Putamen (tissue), 1 donor: ENCODE measurements at regions not wholly inside any gene's neighbourhood (a gene's known extent, or its start where the extent isn't known, plus 50 kb on each side); places are given as distances from the start of the nearest gene placed in this dataset.

Experiments
- DNase-seq: peaks from one replicate; pipeline ENCODE4 v3.0.0-alpha.2; 2016; ENCODE audit warnings: low spot score

- no peak for DNase-seq
Measured at GRCh38 chr5:92930057-92930456, 651.0 kb downstream of the NR2F1-AS1 start.

DNA sequence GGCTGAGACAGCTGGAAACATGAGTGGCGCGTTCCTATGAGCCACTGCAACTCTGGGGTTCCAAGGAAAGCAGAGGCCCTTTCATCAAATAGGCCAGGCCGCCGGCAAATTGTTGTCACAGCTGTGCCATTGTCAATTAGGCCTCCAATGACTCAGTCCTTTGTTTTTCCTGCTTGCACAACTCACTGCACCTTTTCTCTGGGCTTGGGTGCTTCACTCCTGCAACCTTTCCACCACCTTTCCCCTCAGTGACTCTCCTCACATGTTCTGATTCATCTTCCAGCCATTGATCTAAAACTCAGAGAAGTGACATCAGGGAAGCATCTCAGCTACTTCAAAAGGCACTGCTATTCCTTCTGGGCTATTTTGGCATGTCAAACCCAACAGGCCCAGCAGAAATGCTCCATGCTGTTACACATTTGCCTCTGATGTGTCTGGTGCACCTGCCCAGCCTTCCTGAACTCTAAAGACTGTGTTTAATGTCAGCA, 653.7 kb downstream of the NR2F1-AS1 start:
- no peak for DNase-seq

DNA sequence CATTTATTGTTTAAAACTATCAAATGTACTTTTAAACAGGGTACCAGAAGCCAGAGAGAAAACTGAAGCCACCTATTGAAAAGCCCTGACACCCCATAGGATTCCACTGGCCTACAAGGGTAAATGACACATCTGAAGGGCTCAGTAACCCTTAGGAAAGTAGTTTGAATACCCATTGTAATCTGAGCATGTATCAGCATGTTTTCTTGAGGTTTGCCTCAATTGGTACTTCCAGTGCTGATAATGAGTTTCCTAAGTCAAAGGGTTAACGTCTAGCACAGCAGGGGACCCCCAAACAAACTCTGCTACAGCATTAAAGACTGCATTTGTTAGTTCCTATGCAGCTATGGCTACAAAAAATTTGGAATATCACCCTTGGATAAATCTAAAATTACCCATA, 657.1 kb downstream of the NR2F1-AS1 start:
- DNase-seq, result no peak

DNA sequence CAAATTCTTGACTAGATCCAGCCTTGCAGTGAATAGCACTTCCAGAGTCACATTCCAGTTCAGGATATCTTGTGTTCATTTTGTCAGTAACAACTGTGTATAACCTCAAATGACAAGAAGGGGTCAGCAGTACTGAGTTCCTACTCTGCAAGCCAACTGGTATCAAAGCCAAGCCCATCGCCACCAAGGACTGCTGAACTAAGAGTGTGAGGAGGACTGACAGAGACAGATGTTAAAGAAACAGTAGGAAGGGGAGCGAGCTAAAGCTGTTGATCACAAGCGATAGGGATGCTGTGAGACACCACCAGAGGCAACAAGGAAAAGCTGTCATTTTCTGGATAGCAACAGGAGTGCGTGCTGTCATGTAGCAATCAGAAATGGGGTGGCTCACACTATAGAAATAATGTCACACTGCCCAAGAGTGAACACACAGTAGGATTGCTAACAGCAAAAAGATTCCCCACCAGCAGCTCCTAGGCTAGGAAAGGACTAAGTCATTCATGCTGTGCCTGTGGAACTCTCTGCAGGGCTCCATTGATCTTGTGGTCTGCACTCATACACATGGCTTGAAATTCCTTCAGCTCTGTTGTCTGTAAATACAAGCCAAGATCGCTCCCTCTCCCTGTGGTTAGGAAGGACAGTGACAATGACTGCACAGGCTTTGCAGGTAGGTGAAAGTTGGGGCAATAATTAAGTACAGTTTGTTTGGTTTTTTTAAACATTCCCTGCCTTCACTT, 658.6 kb downstream of the NR2F1-AS1 start:
- DNase-seq, result no peak

DNA sequence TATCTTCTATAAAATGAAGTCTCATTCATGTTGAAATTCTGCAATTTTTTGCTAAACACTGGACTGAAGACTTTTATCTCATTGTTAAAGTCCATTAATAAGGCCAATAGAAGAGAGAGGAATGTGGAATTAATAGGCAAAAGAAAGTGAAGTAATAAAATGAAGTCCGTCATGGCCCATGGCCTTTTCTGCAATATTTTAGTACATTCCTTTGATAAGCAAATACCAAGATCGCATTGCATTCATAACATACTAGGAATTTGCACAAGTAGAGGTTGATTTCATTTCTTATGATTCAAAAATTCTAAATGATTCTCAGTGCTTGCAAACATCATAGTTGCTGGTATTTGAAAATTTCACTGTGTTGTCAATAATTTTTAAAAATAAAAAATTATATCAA, 664.0 kb downstream of the NR2F1-AS1 start:
- DNase-seq, result no peak

DNA sequence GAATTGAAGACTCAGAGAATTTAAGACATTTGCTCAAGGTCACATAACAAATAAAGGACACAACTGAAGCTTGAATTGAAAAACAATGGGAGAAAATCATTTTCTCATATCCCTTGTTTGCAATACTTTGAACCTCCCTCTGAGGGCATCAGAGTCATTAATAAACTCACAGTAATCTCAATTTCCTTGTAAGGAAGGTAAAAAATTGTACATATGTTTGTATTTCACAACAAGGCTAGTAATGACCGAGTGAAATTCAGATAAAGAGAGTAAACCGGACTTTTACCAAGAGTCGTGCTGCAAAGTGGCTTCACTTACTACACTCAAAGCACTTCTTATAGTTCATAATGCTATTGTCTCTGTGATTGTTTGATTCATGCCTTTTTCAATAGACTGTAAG, 665.0 kb downstream of the NR2F1-AS1 start:
- DNase-seq, result no peak

DNA sequence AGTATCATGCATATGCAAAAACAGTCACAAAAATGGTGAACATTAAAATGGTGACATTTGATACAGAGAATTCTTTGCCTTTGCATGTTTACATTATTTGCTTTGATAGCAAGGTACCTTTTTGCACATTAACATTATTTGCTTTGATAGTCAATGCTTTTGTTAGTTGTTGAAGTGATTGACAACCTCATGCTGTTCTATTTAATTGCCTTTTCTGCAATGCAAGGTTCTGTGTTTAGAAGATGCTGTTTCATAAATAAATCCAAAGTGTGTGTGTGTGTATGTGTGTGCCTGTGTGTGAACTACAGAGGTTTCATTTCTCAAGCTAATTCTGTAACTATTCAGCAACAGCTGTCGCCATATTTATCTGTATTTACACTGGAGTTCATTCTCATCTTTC, 668.7 kb downstream of the NR2F1-AS1 start:
- DNase-seq, result no peak

GRCh38 chr5:92911851-92912250, 669.2 kb downstream of the NR2F1-AS1 start:
- DNase-seq, result no peak

GRCh38 chr5:92911293-92911692, 669.7 kb downstream of the NR2F1-AS1 start:
- DNase-seq, result no peak

- DNase-seq, result no peak
Measured at GRCh38 chr5:92909602-92909962, 671.4 kb downstream of the NR2F1-AS1 start.

GRCh38 chr5:92908952-92909601, 671.9 kb downstream of the NR2F1-AS1 start:
- DNase-seq, result no peak

- no peak for DNase-seq
Measured at GRCh38 chr5:92907938-92908606, 672.9 kb downstream of the NR2F1-AS1 start.

DNA sequence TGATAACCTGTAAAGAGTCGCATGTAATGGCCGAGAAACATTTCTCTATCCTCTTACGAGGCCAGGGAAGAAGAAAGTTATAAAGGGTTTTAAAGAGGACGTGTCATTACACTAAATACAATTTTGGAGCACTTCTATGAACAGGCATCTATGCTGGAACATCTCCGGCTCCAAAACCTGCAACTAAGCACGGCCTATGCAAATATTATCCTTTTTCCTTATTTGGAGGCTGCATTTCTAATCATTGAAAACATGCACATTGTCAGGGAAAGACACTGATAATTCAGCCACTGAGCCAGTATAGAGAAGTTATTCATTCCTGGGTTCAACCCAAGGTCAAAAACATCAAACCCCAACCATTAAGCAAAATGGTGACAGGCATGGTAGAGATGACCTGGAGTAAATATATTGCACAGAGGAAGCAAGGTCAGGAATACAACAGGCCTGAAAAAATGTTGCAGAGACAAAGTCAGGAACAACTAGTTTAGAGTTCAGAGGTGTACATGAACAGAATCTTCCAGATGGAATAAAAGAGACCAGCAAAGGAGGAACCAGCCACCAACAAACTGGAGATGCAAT, 674.1 kb downstream of the NR2F1-AS1 start:
- DNase-seq, result no peak

DNA sequence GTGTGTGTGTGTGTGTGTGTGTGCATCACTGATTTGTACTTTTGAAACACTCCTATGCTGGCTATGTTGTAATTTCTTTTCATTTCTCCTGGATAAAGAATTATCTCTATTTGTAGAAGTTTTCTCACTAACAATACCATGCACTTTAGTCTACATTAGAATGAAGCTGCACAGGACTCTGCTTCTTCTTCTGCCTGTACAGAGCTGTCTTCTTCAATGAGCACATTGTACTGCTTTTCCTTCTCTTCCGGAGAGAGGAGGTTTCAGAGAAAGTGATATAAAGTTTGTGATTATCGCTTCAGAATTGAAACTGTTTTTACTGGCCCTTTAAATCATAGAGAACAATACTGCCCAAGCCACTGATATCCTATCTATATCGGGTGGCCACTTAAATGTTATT, 677.0 kb downstream of the NR2F1-AS1 start:
- no peak for DNase-seq

DNA sequence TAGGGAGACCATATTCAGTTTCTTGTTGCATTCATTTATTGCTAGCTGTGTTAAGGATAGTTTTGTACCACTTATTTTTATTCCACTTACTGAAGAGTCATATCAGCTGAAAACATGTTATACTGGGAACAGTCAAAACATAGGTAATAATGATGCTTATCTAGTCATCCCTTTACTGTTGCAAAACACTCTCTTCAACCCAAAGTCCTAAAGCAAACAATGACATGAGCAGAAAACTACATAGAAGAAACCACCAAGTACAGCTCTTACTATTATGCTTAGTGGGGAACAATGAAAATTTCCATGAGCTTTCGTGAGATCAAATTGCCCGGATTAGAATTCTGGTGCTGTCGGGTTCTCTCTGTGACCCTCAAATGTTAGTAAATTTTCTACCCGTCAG, 681.4 kb downstream of the NR2F1-AS1 start:
- no peak for DNase-seq

DNA sequence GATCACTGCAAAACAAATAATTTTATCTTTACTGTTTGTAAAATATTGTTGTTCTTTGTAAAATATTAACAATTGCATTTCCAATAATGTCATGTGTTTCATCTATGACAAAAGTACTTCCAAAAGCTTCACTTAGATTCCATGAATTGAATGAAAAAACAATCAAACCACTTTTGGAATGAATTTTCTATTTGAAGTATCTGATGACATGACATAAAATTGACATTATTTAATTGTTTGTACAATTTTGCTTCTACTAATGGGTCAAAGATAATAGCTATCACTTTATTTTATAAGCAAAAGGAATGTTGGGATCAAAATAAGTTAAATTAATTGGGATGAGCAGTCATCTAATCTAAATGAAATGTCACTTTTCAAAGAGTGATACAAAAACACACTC, 684.3 kb downstream of the NR2F1-AS1 start:
- DNase-seq, result no peak

- no peak for DNase-seq
Measured at GRCh38 chr5:92890841-92891244, 690.2 kb downstream of the NR2F1-AS1 start.

DNA sequence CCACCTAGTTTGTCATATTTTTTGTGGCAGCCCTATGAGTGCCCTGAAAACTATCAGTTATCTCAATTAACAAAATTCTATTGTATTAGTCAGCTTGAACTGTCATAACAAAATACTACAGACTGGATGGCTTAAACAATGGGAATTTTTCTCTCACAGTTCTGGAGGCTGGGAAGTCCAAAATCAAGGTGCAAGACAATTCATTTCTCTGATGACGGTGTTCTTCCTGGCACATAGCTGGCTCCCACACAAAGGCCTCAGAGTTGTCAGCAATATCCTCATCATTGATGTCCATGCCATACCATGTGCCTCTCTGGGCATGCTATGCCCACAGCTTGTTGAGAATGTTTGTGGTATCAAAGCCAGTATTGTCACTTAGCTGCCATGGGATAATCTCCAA, 691.9 kb downstream of the NR2F1-AS1 start:
- DNase-seq, result no peak

GRCh38 chr5:92887254-92887653, 693.8 kb downstream of the NR2F1-AS1 start:
- no peak for DNase-seq

DNA sequence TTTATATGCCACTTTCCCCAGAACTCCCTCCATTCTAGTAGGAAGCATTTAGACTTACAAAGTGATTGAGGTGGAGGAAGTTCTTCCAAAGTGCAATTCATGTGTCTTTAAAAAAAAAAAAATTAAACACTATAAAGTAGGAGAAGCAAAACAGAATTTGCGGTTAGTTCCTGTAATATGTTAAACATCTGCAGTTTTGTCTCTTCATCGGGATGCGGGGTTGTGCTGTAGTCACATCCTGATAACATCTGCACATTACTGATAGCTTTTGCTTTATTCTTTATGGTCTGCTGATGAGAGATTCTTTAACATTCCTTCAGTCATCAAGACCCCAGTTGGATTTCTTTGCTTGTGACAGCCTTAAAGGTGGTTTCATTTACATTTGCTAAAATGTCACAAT, 694.3 kb downstream of the NR2F1-AS1 start:
- no peak for DNase-seq

DNA sequence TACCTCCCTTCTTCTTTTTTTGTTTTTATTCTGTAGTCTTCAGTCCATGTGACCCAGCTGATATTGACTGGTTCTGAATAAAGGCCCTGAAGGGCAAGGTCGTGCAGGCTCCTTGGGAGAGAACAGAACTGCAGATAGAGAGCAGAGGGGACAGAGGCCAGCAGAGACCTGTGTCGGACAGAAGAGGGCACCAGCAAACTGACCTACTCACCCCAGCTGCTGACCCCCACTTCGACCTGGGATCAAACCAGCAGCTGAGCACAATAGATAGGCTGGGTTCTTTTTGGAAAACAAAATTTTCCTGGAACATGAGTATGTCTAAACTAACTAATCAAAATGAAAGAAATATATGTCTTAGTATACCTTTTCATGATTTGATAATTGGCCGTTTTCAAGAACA, 695.1 kb downstream of the NR2F1-AS1 start:
- DNase-seq, result no peak

- no peak for DNase-seq
Measured at GRCh38 chr5:92884469-92884868, 696.5 kb downstream of the NR2F1-AS1 start.
